ENCODE measurements at regions not wholly inside any gene's neighbourhood (a gene's known extent, or its start where the extent isn't known, plus 50 kb on each side); places are given as distances from the start of the nearest gene placed in this dataset.

DNA sequence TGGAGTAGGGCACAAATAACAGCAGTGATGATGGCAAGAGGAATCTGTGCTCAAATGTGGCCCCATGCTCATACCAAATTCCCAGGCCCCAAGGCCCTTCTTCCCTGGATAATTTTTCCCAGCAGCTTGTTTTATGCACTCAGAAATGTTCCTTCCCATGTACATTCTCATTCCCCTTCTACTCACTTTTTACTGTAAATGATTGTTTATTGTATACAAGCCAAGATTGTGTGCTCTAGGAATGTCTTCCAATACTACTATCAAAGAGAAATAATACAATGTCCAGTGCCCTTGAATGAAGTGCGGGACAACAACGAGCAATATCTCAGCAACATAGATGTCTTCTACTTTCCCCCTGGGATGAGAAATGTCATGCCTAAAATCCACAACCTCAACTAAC is 201.6 kb downstream of the ICOS start:
- no peak for TF ChIP-seq CTCF (IDR thresholded peaks at IDR 0.05; ENCODE audit: low read depth, low read length)
- Histone ChIP-seq H3K4me3 (no peak overlapping the region), H3K4me1 (ENCODE audit: low read depth) (no peaks in the 10 kb centered on the region), H3K9me3 (ENCODE audit: low read depth) (no peaks in the 10 kb centered on the region), H3K27ac (no peak overlapping the region), H3K36me3 (no peaks in the 10 kb centered on the region), H3K27me3 (no peaks in the 10 kb centered on the region)
- no peak for DNase-seq (ENCODE audit: low read depth in 1 of 2, low spot score in 1 of 2)

GRCh38 chr2:204140246-204140645 is 203.7 kb downstream of the ICOS start:
- Histone ChIP-seq H3K27me3 (no peaks in the 10 kb centered on the region), H3K4me1 (ENCODE audit: low read depth) (no peaks in the 10 kb centered on the region)

DNA sequence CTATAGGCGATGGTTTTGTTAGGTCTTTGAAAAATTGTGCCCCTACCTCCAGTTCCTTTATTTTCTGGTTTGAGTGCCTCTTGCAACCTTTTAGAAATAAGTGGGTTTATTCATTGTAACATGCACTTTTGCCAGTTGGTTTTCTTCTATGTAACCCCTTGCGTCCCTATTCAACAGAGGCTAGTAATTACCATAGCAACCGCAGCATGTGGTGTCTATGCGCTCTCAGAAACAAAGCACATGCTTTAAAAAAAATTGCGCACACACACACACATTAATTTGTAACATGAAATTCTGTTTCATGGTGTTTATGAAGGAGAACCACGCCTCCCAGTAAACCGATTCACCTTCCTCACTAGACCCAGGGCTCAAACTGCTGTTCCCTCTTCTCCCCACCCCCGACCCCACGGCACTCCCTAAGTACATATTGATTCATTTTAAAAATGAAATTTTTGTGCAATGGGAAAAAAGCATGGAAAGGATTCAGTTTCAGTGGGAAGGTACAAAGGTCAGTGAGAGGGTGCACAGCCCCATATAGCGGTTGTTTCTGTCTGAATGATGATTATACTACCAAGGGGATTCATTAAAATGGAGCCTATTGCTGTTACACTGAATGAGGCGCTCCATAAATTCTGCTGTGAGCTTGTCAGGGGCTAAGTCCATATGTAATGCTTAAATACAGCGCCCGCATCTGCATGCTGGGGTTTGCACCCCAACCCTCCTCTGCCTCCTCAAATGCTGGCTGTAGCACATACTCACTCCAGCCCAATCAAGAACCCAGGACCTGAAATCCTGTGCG is 206.9 kb downstream of the ICOS start:
- TF ChIP-seq CTCF (IDR thresholded peaks at IDR 0.05; ENCODE audit: low read depth, low read length): no peak
- H3K4me1 ChIP-seq (ENCODE audit: low read depth): no peaks in the 10 kb centered on the region
- H3K36me3 ChIP-seq: no peaks in the 10 kb centered on the region
- H3K27me3 ChIP-seq: no peaks in the 10 kb centered on the region
- no peaks in the 10 kb centered on the region for H3K9me3 ChIP-seq (ENCODE audit: low read depth)
- no peak overlapping the region for H3K4me3 ChIP-seq
- DNase-seq (ENCODE audit: low read depth in 1 of 2, low spot score in 1 of 2): no peak
- H3K27ac ChIP-seq: no peak overlapping the region

More at GRCh38 chr2:204140246-204140645, 203.7 kb downstream of the ICOS start:
- H3K27ac ChIP-seq: no peak overlapping the region
- no peak for DNase-seq (ENCODE audit: low read depth in 1 of 2, low spot score in 1 of 2)
- H3K36me3 ChIP-seq: no peaks in the 10 kb centered on the region
- no peak overlapping the region for H3K4me3 ChIP-seq
- TF ChIP-seq CTCF (IDR thresholded peaks at IDR 0.05; ENCODE audit: low read depth, low read length): no peak
- no peaks in the 10 kb centered on the region for H3K9me3 ChIP-seq (ENCODE audit: low read depth)

GRCh38 chr2:204144492-204144891 is 207.9 kb downstream of the ICOS start:
- no peak overlapping the region for H3K4me3 ChIP-seq
- no peaks in the 10 kb centered on the region for H3K27me3 ChIP-seq
- H3K27ac ChIP-seq: no peak overlapping the region
- H3K4me1 ChIP-seq (ENCODE audit: low read depth): no peaks in the 10 kb centered on the region
- no peaks in the 10 kb centered on the region for H3K36me3 ChIP-seq
- no peaks in the 10 kb centered on the region for H3K9me3 ChIP-seq (ENCODE audit: low read depth)
- no peak for DNase-seq (ENCODE audit: low read depth in 1 of 2, low spot score in 1 of 2)
- no peak for TF ChIP-seq CTCF (IDR thresholded peaks at IDR 0.05; ENCODE audit: low read depth, low read length)

- H3K4me1 ChIP-seq (ENCODE audit: low read depth): no peaks in the 10 kb centered on the region
- no peaks in the 10 kb centered on the region for H3K36me3 ChIP-seq
- no peak overlapping the region for H3K27ac ChIP-seq
- TF ChIP-seq CTCF (IDR thresholded peaks at IDR 0.05; ENCODE audit: low read depth, low read length): peak; percentile 99
- H3K4me3 ChIP-seq: no peak overlapping the region
- H3K9me3 ChIP-seq (ENCODE audit: low read depth): no peaks in the 10 kb centered on the region
- peak; percentile 78 to 88 for DNase-seq (ENCODE audit: low read depth in 1 of 2, low spot score in 1 of 2)
- H3K27me3 ChIP-seq: no peaks in the 10 kb centered on the region
Observed at GRCh38 chr2:204145263-204145751, 208.7 kb downstream of the ICOS start.
